PC-9 (cell line): ENCODE measurements at regions not wholly inside any gene's neighbourhood (a gene's known extent, or its start where the extent isn't known, plus 50 kb on each side); places are given as distances from the start of the nearest gene placed in this dataset.

Experiments
- EZH2 ChIP-seq: fragments of 200-600 bp; sonication (generic); IDR thresholded peaks from 2 replicates; pipeline ENCODE4 v1.8.0; 2017; ENCODE audit warnings: antibody characterized with exemption, low read depth
- TF ChIP-seq, protein P1 (sequence below): fragments of 200-600 bp; sonication (generic); conservative IDR thresholded peaks from 2 replicates; pipeline ENCODE4 v1.6.1; 2017; ENCODE audit warnings: mixed run types, antibody characterized with exemption, mild to moderate bottlenecking, moderate library complexity

DNA sequence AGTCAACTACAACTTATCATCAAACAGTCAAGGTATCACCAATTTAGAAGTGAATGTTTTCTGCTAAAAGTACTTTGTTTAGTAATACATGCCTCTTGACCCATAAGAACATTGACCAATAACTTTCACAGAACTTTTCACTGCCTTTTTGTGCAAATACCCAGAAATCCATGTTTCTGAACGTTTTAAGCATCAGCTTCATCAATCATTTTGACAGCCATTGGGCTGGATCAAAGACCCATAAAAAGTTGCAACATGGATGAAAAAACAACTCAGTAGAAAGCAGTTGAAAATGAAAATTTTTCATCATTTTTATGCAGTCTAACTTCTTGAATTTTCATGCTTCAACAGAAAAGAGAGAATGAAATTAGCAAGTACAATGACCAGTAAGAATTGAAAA, 466.7 kb downstream of the TRAM1L1 start:
- TF ChIP-seq, protein P1, sequence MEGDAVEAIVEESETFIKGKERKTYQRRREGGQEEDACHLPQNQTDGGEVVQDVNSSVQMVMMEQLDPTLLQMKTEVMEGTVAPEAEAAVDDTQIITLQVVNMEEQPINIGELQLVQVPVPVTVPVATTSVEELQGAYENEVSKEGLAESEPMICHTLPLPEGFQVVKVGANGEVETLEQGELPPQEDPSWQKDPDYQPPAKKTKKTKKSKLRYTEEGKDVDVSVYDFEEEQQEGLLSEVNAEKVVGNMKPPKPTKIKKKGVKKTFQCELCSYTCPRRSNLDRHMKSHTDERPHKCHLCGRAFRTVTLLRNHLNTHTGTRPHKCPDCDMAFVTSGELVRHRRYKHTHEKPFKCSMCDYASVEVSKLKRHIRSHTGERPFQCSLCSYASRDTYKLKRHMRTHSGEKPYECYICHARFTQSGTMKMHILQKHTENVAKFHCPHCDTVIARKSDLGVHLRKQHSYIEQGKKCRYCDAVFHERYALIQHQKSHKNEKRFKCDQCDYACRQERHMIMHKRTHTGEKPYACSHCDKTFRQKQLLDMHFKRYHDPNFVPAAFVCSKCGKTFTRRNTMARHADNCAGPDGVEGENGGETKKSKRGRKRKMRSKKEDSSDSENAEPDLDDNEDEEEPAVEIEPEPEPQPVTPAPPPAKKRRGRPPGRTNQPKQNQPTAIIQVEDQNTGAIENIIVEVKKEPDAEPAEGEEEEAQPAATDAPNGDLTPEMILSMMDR: no peak
- TF ChIP-seq EZH2: no peak
